HEK293 (cell line): ENCODE measurements at regions not wholly inside any gene's neighbourhood (a gene's known extent, or its start where the extent isn't known, plus 50 kb on each side); places are given as distances from the start of the nearest gene placed in this dataset.

Source experiments
- CTCF ChIA-PET: fragments of 350-600 bp; formaldehyde crosslinking; extraction: SDS; loops from one replicate; lab custom pipeline; 2021; ENCODE audit warnings: antibody characterized with exemption; lab: Yijun Ruan, JAX
- POLR2A ChIA-PET: fragments of 300-600 bp; formaldehyde crosslinking; extraction: SDS; loops from one replicate; lab custom pipeline; 2020; ENCODE audit warnings: antibody characterized with exemption, inconsistent platforms; lab: Yijun Ruan, JAX
- H3K27ac ChIP-seq: fragments of 200-500 bp; sonication (Bioruptor generic); 2 replicates; pipeline ENCODE4 v1.5.1; 2014; ENCODE audit warnings: low read depth, low read length, control low read depth, inconsistent platforms; ENCODE audit errors: extremely low read depth
- H3K36me3 ChIP-seq, 2 experiments: fragments of 200-500 bp in 1 of 2; sonication (Bioruptor generic) in 1 of 2; 1 replicate in 1 of 2; 2 replicates in 1 of 2; pipeline ENCODE4 v1.5.1; 2014 to 2017; ENCODE audit warnings: inconsistent platforms in 2 of 2, low read length in 2 of 2; ENCODE audit not compliant: control insufficient read depth in 2 of 2, insufficient read depth in 1 of 2
- H3K4me1 ChIP-seq: fragments of 200-500 bp; sonication (Bioruptor generic); 2 replicates; pipeline ENCODE4 v1.5.1; 2014; ENCODE audit warnings: mild to moderate bottlenecking, low read length, inconsistent platforms; ENCODE audit not compliant: control insufficient read depth, insufficient read depth
- H3K4me3 ChIP-seq: 2 replicates; pipeline ENCODE4 v1.5.1; 2011; ENCODE audit warnings: low read depth, mild to moderate bottlenecking, control low read depth, low read length, moderate library complexity
- H3K9me3 ChIP-seq: fragments of 200-500 bp; sonication (Bioruptor generic); 2 replicates; pipeline ENCODE4 v1.5.1; 2014; ENCODE audit warnings: low read depth, low read length, inconsistent platforms; ENCODE audit not compliant: control insufficient read depth, insufficient read depth
- ATF2 ChIP-seq: fragments of 450-650 bp; formaldehyde crosslinking; IDR thresholded peaks from 2 replicates; pipeline ENCODE4 v1.5.1; 2016; ENCODE audit warnings: missing biosample characterization, missing genetic modification characterization, low read depth
- BCL6B ChIP-seq: fragments of 450-650 bp; formaldehyde crosslinking; IDR thresholded peaks from 2 replicates; pipeline ENCODE4 v1.5.1; 2017; ENCODE audit warnings: missing biosample characterization, missing genetic modification characterization
- KLF1 ChIP-seq: fragments of 450-650 bp; formaldehyde crosslinking; IDR thresholded peaks from 2 replicates; pipeline ENCODE4 v1.5.1; 2016; ENCODE audit warnings: missing biosample characterization, missing genetic modification characterization
- PRDM6 ChIP-seq: fragments of 450-650 bp; formaldehyde crosslinking; IDR thresholded peaks from 2 replicates; pipeline ENCODE4 v1.5.1; 2017; ENCODE audit warnings: missing biosample characterization, missing genetic modification characterization
- WT1 ChIP-seq: fragments of 450-650 bp; formaldehyde crosslinking; IDR thresholded peaks from 2 replicates; pipeline ENCODE4 v1.5.1; 2016; ENCODE audit warnings: missing biosample characterization, missing genetic modification characterization
- ZFP69B ChIP-seq: fragments of 450-650 bp; formaldehyde crosslinking; IDR thresholded peaks from 2 replicates; pipeline ENCODE4 v1.5.1; 2016; ENCODE audit warnings: missing biosample characterization, missing genetic modification characterization
- ZNF10 ChIP-seq: fragments of 450-650 bp; formaldehyde crosslinking; IDR thresholded peaks from 2 replicates; pipeline ENCODE4 v1.5.1; 2017; ENCODE audit warnings: missing biosample characterization, missing genetic modification characterization
- ZNF266 ChIP-seq: fragments of 450-650 bp; formaldehyde crosslinking; IDR thresholded peaks from 2 replicates; pipeline ENCODE4 v1.5.1; 2016; ENCODE audit warnings: missing biosample characterization, missing genetic modification characterization, low read depth
- ZNF404 ChIP-seq: fragments of 450-650 bp; formaldehyde crosslinking; IDR thresholded peaks from 2 replicates; pipeline ENCODE4 v1.5.1; 2017; ENCODE audit warnings: missing biosample characterization, missing genetic modification characterization
- ZNF521 ChIP-seq: fragments of 450-650 bp; formaldehyde crosslinking; IDR thresholded peaks from 2 replicates; pipeline ENCODE4 v1.5.1; 2017; ENCODE audit warnings: missing biosample characterization, mild to moderate bottlenecking, missing genetic modification characterization
- ZNF623 ChIP-seq: fragments of 450-650 bp; formaldehyde crosslinking; IDR thresholded peaks from 2 replicates; pipeline ENCODE4 v1.5.1; 2016; ENCODE audit warnings: missing biosample characterization, missing genetic modification characterization
- ZNF830 ChIP-seq: fragments of 450-650 bp; IDR thresholded peaks from 2 replicates; pipeline ENCODE4 v1.5.0; 2018; ENCODE audit warnings: missing biosample characterization, missing genetic modification characterization, low read depth, mild to moderate bottlenecking, moderate library complexity
- ZSCAN23 ChIP-seq: fragments of 450-650 bp; formaldehyde crosslinking; IDR thresholded peaks from 2 replicates; pipeline ENCODE4 v1.5.1; 2016; ENCODE audit warnings: missing biosample characterization, missing genetic modification characterization
- TF ChIP-seq, protein P1 (sequence below): IDR thresholded peaks from 2 replicates; pipeline ENCODE4 v1.6.1; 2011; ENCODE audit warnings: mild to moderate bottlenecking, low read depth, low read length, borderline replicate concordance
- TF ChIP-seq, protein P2 (sequence below): fragments of 450-650 bp; formaldehyde crosslinking; IDR thresholded peaks from 2 replicates; pipeline ENCODE4 v1.5.1; 2017; ENCODE audit warnings: missing biosample characterization, missing genetic modification characterization
- TF ChIP-seq, protein P3 (sequence below): fragments of 450-650 bp; formaldehyde crosslinking; IDR thresholded peaks from 2 replicates; pipeline ENCODE4 v1.5.1; 2016; ENCODE audit warnings: missing biosample characterization, missing genetic modification characterization
- TF ChIP-seq, protein P4 (sequence below): fragments of 450-650 bp; formaldehyde crosslinking; IDR thresholded peaks from 2 replicates; pipeline ENCODE4 v1.5.1; 2017; ENCODE audit warnings: missing biosample characterization, missing genetic modification characterization

GRCh38 chr10:121098751-121099150 lies 247.6 kb downstream of the WDR11 start:
- Histone ChIP-seq H3K36me3 (no peaks in the 10 kb centered on the region), H3K4me1 (no peaks in the 10 kb centered on the region), H3K27ac (no peak overlapping the region), H3K4me3 (no peak overlapping the region), H3K9me3 (no peaks in the 10 kb centered on the region)
- TF ChIP-seq ZFP69B: no peak
- no peak for TF ChIP-seq PRDM6 (tag by site-specific recombination)
- TF ChIP-seq WT1 (tag by site-specific recombination): no peak
- TF ChIP-seq, protein P1, sequence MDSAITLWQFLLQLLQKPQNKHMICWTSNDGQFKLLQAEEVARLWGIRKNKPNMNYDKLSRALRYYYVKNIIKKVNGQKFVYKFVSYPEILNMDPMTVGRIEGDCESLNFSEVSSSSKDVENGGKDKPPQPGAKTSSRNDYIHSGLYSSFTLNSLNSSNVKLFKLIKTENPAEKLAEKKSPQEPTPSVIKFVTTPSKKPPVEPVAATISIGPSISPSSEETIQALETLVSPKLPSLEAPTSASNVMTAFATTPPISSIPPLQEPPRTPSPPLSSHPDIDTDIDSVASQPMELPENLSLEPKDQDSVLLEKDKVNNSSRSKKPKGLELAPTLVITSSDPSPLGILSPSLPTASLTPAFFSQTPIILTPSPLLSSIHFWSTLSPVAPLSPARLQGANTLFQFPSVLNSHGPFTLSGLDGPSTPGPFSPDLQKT: no peak
- no peak for TF ChIP-seq BCL6B (tag by site-specific recombination)
- TF ChIP-seq ZNF266 (tag by site-specific recombination): no peak
- TF ChIP-seq KLF1: no peak
- TF ChIP-seq ZNF623 (tag by site-specific recombination): no peak
- TF ChIP-seq ZNF830 (tag by site-specific recombination): no peak
- TF ChIP-seq, protein P2, sequence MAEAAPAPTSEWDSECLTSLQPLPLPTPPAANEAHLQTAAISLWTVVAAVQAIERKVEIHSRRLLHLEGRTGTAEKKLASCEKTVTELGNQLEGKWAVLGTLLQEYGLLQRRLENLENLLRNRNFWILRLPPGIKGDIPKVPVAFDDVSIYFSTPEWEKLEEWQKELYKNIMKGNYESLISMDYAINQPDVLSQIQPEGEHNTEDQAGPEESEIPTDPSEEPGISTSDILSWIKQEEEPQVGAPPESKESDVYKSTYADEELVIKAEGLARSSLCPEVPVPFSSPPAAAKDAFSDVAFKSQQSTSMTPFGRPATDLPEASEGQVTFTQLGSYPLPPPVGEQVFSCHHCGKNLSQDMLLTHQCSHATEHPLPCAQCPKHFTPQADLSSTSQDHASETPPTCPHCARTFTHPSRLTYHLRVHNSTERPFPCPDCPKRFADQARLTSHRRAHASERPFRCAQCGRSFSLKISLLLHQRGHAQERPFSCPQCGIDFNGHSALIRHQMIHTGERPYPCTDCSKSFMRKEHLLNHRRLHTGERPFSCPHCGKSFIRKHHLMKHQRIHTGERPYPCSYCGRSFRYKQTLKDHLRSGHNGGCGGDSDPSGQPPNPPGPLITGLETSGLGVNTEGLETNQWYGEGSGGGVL (tag by site-specific recombination): no peak
- TF ChIP-seq ZNF521 (tag by site-specific recombination): no peak
- TF ChIP-seq, protein P3, sequence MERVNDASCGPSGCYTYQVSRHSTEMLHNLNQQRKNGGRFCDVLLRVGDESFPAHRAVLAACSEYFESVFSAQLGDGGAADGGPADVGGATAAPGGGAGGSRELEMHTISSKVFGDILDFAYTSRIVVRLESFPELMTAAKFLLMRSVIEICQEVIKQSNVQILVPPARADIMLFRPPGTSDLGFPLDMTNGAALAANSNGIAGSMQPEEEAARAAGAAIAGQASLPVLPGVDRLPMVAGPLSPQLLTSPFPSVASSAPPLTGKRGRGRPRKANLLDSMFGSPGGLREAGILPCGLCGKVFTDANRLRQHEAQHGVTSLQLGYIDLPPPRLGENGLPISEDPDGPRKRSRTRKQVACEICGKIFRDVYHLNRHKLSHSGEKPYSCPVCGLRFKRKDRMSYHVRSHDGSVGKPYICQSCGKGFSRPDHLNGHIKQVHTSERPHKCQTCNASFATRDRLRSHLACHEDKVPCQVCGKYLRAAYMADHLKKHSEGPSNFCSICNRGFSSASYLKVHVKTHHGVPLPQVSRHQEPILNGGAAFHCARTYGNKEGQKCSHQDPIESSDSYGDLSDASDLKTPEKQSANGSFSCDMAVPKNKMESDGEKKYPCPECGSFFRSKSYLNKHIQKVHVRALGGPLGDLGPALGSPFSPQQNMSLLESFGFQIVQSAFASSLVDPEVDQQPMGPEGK (tag by site-specific recombination): no peak
- TF ChIP-seq, protein P4, sequence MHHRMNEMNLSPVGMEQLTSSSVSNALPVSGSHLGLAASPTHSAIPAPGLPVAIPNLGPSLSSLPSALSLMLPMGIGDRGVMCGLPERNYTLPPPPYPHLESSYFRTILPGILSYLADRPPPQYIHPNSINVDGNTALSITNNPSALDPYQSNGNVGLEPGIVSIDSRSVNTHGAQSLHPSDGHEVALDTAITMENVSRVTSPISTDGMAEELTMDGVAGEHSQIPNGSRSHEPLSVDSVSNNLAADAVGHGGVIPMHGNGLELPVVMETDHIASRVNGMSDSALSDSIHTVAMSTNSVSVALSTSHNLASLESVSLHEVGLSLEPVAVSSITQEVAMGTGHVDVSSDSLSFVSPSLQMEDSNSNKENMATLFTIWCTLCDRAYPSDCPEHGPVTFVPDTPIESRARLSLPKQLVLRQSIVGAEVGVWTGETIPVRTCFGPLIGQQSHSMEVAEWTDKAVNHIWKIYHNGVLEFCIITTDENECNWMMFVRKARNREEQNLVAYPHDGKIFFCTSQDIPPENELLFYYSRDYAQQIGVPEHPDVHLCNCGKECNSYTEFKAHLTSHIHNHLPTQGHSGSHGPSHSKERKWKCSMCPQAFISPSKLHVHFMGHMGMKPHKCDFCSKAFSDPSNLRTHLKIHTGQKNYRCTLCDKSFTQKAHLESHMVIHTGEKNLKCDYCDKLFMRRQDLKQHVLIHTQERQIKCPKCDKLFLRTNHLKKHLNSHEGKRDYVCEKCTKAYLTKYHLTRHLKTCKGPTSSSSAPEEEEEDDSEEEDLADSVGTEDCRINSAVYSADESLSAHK: no peak
- TF ChIP-seq ZNF10 (tag by site-specific recombination): no peak
- no peak for TF ChIP-seq ZSCAN23 (tag by site-specific recombination)
- no peak for TF ChIP-seq ZNF404 (tag by site-specific recombination)
- no peak for TF ChIP-seq ATF2
- ChIA-PET CTCF (no interaction called here), POLR2A (no interaction called here)
